ENCODE measurements at regions not wholly inside any gene's neighbourhood (a gene's known extent, or its start where the extent isn't known, plus 50 kb on each side); places are given as distances from the start of the nearest gene placed in this dataset.

- TF ChIP-seq CTCF (IDR thresholded peaks at IDR 0.05; ENCODE audit: partially characterized antibody, unreplicated experiment) = no peak
- H3K27ac Mint-ChIP-seq (ENCODE audit: unreplicated experiment) = no peak overlapping the region
- no peaks in the 10 kb centered on the region for H3K4me1 Mint-ChIP-seq (ENCODE audit: low read depth, unreplicated experiment)
- H3K36me3 Mint-ChIP-seq (ENCODE audit: unreplicated experiment) = no peaks in the 10 kb centered on the region
- H3K4me3 Mint-ChIP-seq (ENCODE audit: unreplicated experiment) = no peak overlapping the region
- no peak for DNase-seq
- no peaks in the 10 kb centered on the region for H3K27me3 Mint-ChIP-seq (ENCODE audit: unreplicated experiment)
- H3K9me3 Mint-ChIP-seq (ENCODE audit: unreplicated experiment) = no peaks in the 10 kb centered on the region
Measured at GRCh38 chr2:65876114-65876513, 443.7 kb upstream of the SPRED2 start.

GRCh38 chr2:65870826-65871225 lies 438.4 kb upstream of the SPRED2 start:
- no peak overlapping the region for H3K4me3 Mint-ChIP-seq (ENCODE audit: unreplicated experiment)

GRCh38 chr2:65869296-65869695 lies 436.9 kb upstream of the SPRED2 start:
- H3K27ac Mint-ChIP-seq (ENCODE audit: unreplicated experiment) = no peak overlapping the region
- no peaks in the 10 kb centered on the region for H3K36me3 Mint-ChIP-seq (ENCODE audit: unreplicated experiment)
- no peak for DNase-seq
- H3K4me1 Mint-ChIP-seq (ENCODE audit: low read depth, unreplicated experiment) = no peaks in the 10 kb centered on the region
- H3K27me3 Mint-ChIP-seq (ENCODE audit: unreplicated experiment) = no peaks in the 10 kb centered on the region
- no peak for TF ChIP-seq CTCF (IDR thresholded peaks at IDR 0.05; ENCODE audit: partially characterized antibody, unreplicated experiment)
- no peak overlapping the region for H3K4me3 Mint-ChIP-seq (ENCODE audit: unreplicated experiment)
- H3K9me3 Mint-ChIP-seq (ENCODE audit: unreplicated experiment) = no peaks in the 10 kb centered on the region

More at GRCh38 chr2:65870826-65871225, 438.4 kb upstream of the SPRED2 start:
- H3K27ac Mint-ChIP-seq (ENCODE audit: unreplicated experiment) = no peak overlapping the region
- H3K9me3 Mint-ChIP-seq (ENCODE audit: unreplicated experiment) = no peaks in the 10 kb centered on the region
- H3K36me3 Mint-ChIP-seq (ENCODE audit: unreplicated experiment) = no peaks in the 10 kb centered on the region
- H3K4me1 Mint-ChIP-seq (ENCODE audit: low read depth, unreplicated experiment) = no peaks in the 10 kb centered on the region
- H3K27me3 Mint-ChIP-seq (ENCODE audit: unreplicated experiment) = no peaks in the 10 kb centered on the region
- no peak for DNase-seq
- no peak for TF ChIP-seq CTCF (IDR thresholded peaks at IDR 0.05; ENCODE audit: partially characterized antibody, unreplicated experiment)

- Mint-ChIP-seq H3K4me3 (ENCODE audit: unreplicated experiment) (no peak overlapping the region), H3K27me3 (ENCODE audit: unreplicated experiment) (no peaks in the 10 kb centered on the region), H3K27ac (ENCODE audit: unreplicated experiment) (no peak overlapping the region), H3K36me3 (ENCODE audit: unreplicated experiment) (no peaks in the 10 kb centered on the region), H3K9me3 (ENCODE audit: unreplicated experiment) (no peaks in the 10 kb centered on the region), H3K4me1 (ENCODE audit: low read depth, unreplicated experiment) (peaks cover 4% of the 10 kb centered on the region)
- TF ChIP-seq CTCF (IDR thresholded peaks at IDR 0.05; ENCODE audit: partially characterized antibody, unreplicated experiment) = no peak
- no peak for DNase-seq
Measured at GRCh38 chr2:65868177-65868576, 435.8 kb upstream of the SPRED2 start.

GRCh38 chr2:65867446-65867845 lies 435.0 kb upstream of the SPRED2 start:
- Mint-ChIP-seq H3K4me1 (ENCODE audit: low read depth, unreplicated experiment) (peaks cover 4% of the 10 kb centered on the region), H3K27me3 (ENCODE audit: unreplicated experiment) (no peaks in the 10 kb centered on the region), H3K27ac (ENCODE audit: unreplicated experiment) (no peak overlapping the region), H3K4me3 (ENCODE audit: unreplicated experiment) (no peak overlapping the region), H3K36me3 (ENCODE audit: unreplicated experiment) (no peaks in the 10 kb centered on the region), H3K9me3 (ENCODE audit: unreplicated experiment) (no peaks in the 10 kb centered on the region)
- no peak for DNase-seq
- TF ChIP-seq CTCF (IDR thresholded peaks at IDR 0.05; ENCODE audit: partially characterized antibody, unreplicated experiment) = no peak

Data from glutamatergic neuron (in vitro differentiated cells).